ENCODE measurements at regions not wholly inside any gene's neighbourhood (a gene's known extent, or its start where the extent isn't known, plus 50 kb on each side); places are given as distances from the start of the nearest gene placed in this dataset.

DNA sequence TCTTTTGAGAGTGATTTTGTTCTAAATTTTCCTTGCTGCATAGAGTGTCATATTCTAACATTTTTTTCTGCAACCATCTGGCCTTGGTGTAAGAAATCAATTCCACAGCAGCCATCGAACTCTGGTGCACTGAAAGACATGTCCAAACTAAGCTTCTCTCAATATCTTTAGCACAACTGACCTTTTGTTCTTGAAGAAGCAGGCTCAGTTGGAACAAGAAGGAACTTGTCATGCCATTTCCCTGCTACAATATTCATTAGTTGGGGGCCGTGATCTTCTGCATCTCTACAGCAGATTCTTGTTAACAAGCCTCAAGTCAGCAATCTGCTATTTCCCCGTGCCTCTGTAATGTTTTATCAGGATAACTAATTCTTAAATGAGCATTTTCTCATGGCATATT is 1305.6 kb downstream of the CDH11 start:
- intact Hi-C loops (cut with micrococcal nuclease; ENCODE audit: unreplicated experiment), result no loop called here
- DNase-seq, result no peak
- H3K36me3 Mint-ChIP-seq (ENCODE audit: insufficient read depth, unreplicated experiment), result no peaks in the 10 kb centered on the region
- H3K9me3 Mint-ChIP-seq (ENCODE audit: unreplicated experiment), result peaks cover 17% of the 10 kb centered on the region
- H3K4me1 ChIP-seq, result no peaks in the 10 kb centered on the region
- no peak overlapping the region for H3K27ac Mint-ChIP-seq (ENCODE audit: unreplicated experiment)
- H3K27me3 Mint-ChIP-seq (ENCODE audit: insufficient read depth, unreplicated experiment), result no peaks in the 10 kb centered on the region
- H3K4me3 Mint-ChIP-seq (ENCODE audit: unreplicated experiment), result no peak overlapping the region
- no peaks in the 10 kb centered on the region for H3K27me3 ChIP-seq (replicated peaks; ENCODE audit: control insufficient read depth, insufficient read depth, low read length)
- ChIA-PET CTCF (no interaction called here), POLR2A (no interaction called here)
- TF ChIP-seq, protein P1, sequence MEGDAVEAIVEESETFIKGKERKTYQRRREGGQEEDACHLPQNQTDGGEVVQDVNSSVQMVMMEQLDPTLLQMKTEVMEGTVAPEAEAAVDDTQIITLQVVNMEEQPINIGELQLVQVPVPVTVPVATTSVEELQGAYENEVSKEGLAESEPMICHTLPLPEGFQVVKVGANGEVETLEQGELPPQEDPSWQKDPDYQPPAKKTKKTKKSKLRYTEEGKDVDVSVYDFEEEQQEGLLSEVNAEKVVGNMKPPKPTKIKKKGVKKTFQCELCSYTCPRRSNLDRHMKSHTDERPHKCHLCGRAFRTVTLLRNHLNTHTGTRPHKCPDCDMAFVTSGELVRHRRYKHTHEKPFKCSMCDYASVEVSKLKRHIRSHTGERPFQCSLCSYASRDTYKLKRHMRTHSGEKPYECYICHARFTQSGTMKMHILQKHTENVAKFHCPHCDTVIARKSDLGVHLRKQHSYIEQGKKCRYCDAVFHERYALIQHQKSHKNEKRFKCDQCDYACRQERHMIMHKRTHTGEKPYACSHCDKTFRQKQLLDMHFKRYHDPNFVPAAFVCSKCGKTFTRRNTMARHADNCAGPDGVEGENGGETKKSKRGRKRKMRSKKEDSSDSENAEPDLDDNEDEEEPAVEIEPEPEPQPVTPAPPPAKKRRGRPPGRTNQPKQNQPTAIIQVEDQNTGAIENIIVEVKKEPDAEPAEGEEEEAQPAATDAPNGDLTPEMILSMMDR (IDR thresholded peaks at IDR 0.05; ENCODE audit: insufficient read depth in 1 of 2, low read depth in 1 of 2, low read length in 1 of 2, severe bottlenecking in 1 of 2, unreplicated experiment in 1 of 2), result no peak
- BruUV-seq (replicated peaks), result no TSS peak
- H3K36me3 ChIP-seq (ENCODE audit: control insufficient read depth, insufficient read depth, low read length), result no peaks in the 10 kb centered on the region
- no peak overlapping the region for H3K4me3 ChIP-seq (ENCODE audit: low read depth, low read length)
- H3K4me1 Mint-ChIP-seq (ENCODE audit: low read depth, unreplicated experiment), result no peaks in the 10 kb centered on the region
- H3K9me3 ChIP-seq, result peaks cover 3% of the 10 kb centered on the region; the same call in 1 of the 2 replicates

DNA sequence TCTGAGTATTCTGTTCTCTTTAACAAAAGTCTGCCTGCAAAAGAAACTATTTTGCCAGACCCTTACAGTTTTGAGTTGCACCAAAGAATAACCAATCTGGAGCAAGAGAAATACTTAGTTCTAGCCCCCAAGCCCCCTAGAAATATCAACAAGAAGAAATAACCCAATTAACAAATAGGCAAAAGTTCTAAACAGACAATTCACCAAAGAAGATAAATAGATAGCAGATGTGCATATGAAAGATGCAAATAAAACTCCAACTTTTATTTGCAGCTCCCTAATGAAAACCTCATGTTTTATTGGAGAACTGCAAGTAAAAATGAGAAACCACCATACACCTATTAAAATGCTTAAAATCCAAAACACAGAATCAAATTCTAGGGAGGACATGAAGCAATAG is 1308.0 kb downstream of the CDH11 start:
- no TSS peak for BruUV-seq (replicated peaks)
- peaks cover 16% of the 10 kb centered on the region for H3K9me3 Mint-ChIP-seq (ENCODE audit: unreplicated experiment)
- no peak overlapping the region for H3K4me3 Mint-ChIP-seq (ENCODE audit: unreplicated experiment)
- H3K4me1 Mint-ChIP-seq (ENCODE audit: low read depth, unreplicated experiment), result no peaks in the 10 kb centered on the region
- TF ChIP-seq, protein P1 (IDR thresholded peaks at IDR 0.05; ENCODE audit: insufficient read depth in 1 of 2, low read depth in 1 of 2, low read length in 1 of 2, severe bottlenecking in 1 of 2, unreplicated experiment in 1 of 2), result no peak
- H3K36me3 ChIP-seq (ENCODE audit: control insufficient read depth, insufficient read depth, low read length), result no peaks in the 10 kb centered on the region
- no peaks in the 10 kb centered on the region for H3K4me1 ChIP-seq
- ChIA-PET POLR2A (no interaction called here), CTCF (no interaction called here)
- H3K27me3 Mint-ChIP-seq (ENCODE audit: insufficient read depth, unreplicated experiment), result no peaks in the 10 kb centered on the region
- H3K9me3 ChIP-seq, result peaks cover 3% of the 10 kb centered on the region; the same call in 1 of the 2 replicates
- no peak overlapping the region for H3K4me3 ChIP-seq (ENCODE audit: low read depth, low read length)
- no peak for DNase-seq
- no peaks in the 10 kb centered on the region for H3K27me3 ChIP-seq (replicated peaks; ENCODE audit: control insufficient read depth, insufficient read depth, low read length)
- no peaks in the 10 kb centered on the region for H3K36me3 Mint-ChIP-seq (ENCODE audit: insufficient read depth, unreplicated experiment)
- H3K27ac Mint-ChIP-seq (ENCODE audit: unreplicated experiment), result no peak overlapping the region
- intact Hi-C loops (cut with micrococcal nuclease; ENCODE audit: unreplicated experiment), result no loop called here

- H3K4me1 ChIP-seq, result no peaks in the 10 kb centered on the region
- ChIA-PET POLR2A (no interaction called here), CTCF (no interaction called here)
- Mint-ChIP-seq H3K4me1 (ENCODE audit: low read depth, unreplicated experiment) (no peaks in the 10 kb centered on the region), H3K4me3 (ENCODE audit: unreplicated experiment) (no peak overlapping the region), H3K36me3 (ENCODE audit: insufficient read depth, unreplicated experiment) (no peaks in the 10 kb centered on the region), H3K27ac (ENCODE audit: unreplicated experiment) (no peak overlapping the region), H3K27me3 (ENCODE audit: insufficient read depth, unreplicated experiment) (no peaks in the 10 kb centered on the region), H3K9me3 (ENCODE audit: unreplicated experiment) (no peaks in the 10 kb centered on the region)
- intact Hi-C loops (cut with micrococcal nuclease; ENCODE audit: unreplicated experiment), result no loop called here
- no peak for DNase-seq
- peaks cover 3% of the 10 kb centered on the region; the same call in 1 of the 2 replicates for H3K9me3 ChIP-seq
- TF ChIP-seq, protein P1 (IDR thresholded peaks at IDR 0.05; ENCODE audit: insufficient read depth in 1 of 2, low read depth in 1 of 2, low read length in 1 of 2, severe bottlenecking in 1 of 2, unreplicated experiment in 1 of 2), result no peak
- no peaks in the 10 kb centered on the region for H3K36me3 ChIP-seq (ENCODE audit: control insufficient read depth, insufficient read depth, low read length)
- H3K4me3 ChIP-seq (ENCODE audit: low read depth, low read length), result no peak overlapping the region
- no peaks in the 10 kb centered on the region for H3K27me3 ChIP-seq (replicated peaks; ENCODE audit: control insufficient read depth, insufficient read depth, low read length)
- no TSS peak for BruUV-seq (replicated peaks)
These were observed 1313.1 kb downstream of the CDH11 start for GRCh38 chr16:63808730-63809129.
